Neural progenitor cell (in vitro differentiated cells): ENCODE measurements at regions not wholly inside any gene's neighbourhood (a gene's known extent, or its start where the extent isn't known, plus 50 kb on each side); places are given as distances from the start of the nearest gene placed in this dataset.

Experiments
- EZH2phosphoT487 ChIP-seq: fragments of 200-600 bp; sonication (generic); IDR thresholded peaks from 2 replicates; pipeline ENCODE4 v1.6.1; 2017; ENCODE audit warnings: antibody characterized with exemption
- TF ChIP-seq, protein P1 (sequence below): fragments of 200-600 bp; sonication (generic); IDR thresholded peaks from 2 replicates; pipeline ENCODE4 v1.5.1; 2017; ENCODE audit warnings: antibody characterized with exemption, mild to moderate bottlenecking

DNA sequence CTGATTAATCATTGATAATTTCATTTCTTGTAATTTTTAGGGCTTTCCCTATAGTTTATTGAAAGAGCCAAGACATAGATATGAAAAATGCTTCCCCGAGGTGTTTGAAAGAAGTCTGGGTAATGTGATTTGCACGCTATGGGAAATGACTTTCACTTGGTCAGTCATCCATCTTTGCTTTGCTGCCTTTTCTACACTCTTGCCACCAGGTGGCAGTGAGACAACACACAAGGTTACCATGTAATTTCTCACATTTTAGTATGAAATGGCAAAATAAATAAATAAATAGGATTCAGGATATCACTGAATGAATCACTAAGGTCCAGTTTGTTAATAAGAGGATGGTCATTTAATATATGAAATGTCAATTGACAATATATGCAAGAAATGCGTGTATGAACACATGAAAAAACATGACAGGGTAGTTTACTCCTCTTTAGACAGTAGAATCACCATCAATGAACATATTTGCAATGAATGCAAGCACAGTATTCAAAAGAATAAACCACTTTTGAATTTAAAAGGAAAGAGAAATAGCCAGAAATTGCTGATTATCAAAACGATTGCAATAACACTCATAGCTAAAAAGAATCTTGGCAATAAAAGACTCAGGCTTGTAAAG, 52.2 kb upstream of the KCNH7 start:
- TF ChIP-seq, protein P1, sequence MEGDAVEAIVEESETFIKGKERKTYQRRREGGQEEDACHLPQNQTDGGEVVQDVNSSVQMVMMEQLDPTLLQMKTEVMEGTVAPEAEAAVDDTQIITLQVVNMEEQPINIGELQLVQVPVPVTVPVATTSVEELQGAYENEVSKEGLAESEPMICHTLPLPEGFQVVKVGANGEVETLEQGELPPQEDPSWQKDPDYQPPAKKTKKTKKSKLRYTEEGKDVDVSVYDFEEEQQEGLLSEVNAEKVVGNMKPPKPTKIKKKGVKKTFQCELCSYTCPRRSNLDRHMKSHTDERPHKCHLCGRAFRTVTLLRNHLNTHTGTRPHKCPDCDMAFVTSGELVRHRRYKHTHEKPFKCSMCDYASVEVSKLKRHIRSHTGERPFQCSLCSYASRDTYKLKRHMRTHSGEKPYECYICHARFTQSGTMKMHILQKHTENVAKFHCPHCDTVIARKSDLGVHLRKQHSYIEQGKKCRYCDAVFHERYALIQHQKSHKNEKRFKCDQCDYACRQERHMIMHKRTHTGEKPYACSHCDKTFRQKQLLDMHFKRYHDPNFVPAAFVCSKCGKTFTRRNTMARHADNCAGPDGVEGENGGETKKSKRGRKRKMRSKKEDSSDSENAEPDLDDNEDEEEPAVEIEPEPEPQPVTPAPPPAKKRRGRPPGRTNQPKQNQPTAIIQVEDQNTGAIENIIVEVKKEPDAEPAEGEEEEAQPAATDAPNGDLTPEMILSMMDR, result peak; percentile 98
- TF ChIP-seq EZH2phosphoT487, result no peak
